ENCODE measurements at regions not wholly inside any gene's neighbourhood (a gene's known extent, or its start where the extent isn't known, plus 50 kb on each side); places are given as distances from the start of the nearest gene placed in this dataset.

DNA sequence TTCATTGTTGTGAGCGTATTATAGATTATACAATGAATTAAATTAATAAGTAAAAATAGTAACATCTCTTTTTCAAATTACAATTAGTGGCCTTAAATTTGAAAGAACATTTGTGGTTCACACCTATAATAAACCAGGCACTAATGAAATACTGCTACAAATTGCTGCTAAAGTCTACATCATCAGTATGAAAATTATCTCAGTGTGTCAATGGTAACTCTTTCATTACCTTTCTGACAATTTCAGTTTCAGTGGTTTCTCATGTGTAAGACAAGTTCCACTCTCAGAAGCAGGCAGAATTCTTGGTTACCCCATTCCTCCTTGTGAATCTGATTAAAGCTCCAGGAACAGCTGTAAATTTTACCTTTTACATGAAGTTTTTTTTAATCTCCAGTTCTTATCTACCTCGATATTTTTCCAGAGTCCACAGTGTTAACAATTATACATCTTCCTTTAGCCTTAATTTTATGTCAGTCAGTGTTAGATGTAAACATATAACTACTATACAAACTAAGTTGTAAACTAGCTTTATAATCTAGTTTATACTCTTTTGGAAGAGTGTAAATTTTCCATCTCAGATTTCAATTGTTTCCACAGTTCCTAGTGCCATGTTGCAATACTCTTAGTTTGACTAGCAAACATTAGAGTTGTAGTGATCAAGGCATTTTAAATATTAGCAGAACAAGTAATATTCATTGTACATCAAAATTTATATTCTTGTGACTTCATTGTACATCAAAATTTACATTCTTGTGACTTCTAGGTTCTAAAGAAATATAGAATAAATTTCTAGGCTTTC, 1038.4 kb downstream of the EPHA7 start:
- no peak for DNase-seq (ENCODE audit: low spot score)

DNA sequence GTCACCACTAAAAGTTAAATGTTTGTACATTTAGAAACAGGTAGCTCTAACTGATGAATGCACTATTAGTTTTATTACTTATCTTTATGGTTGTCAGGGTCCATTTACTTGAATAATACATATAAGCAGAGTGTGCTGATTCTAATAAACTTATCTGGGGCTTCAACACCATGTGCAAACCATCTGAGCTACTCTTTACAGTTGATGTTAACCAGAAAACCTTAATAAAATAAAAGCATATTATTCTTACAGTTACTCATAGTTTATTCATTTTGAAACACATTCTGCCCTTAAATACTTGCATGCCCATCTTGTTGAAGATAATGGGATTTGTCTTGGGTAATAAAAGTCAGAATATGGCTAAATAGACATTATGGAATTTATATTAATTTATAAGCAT, 1042.2 kb downstream of the EPHA7 start:
- no peak for DNase-seq (ENCODE audit: low spot score)

DNA sequence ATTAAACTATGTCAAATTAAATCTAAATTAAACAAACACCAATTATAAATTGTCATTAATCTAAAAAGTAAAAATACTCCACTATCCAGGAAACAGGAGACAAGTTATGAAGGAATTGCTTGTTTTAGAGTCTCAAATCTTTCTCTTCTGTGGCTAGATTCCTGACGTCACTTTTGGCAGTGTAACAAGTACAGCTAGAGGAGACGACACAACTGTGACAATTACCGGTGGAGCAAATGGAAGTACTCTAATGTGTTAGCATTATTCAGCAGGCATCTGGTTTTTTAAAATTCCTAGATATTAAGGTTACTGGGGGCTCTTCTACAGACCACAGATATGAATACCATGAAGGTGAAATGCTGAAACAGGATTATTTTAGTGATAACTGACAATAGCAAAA, 1042.7 kb downstream of the EPHA7 start:
- DNase-seq (ENCODE audit: low spot score), result no peak

DNA sequence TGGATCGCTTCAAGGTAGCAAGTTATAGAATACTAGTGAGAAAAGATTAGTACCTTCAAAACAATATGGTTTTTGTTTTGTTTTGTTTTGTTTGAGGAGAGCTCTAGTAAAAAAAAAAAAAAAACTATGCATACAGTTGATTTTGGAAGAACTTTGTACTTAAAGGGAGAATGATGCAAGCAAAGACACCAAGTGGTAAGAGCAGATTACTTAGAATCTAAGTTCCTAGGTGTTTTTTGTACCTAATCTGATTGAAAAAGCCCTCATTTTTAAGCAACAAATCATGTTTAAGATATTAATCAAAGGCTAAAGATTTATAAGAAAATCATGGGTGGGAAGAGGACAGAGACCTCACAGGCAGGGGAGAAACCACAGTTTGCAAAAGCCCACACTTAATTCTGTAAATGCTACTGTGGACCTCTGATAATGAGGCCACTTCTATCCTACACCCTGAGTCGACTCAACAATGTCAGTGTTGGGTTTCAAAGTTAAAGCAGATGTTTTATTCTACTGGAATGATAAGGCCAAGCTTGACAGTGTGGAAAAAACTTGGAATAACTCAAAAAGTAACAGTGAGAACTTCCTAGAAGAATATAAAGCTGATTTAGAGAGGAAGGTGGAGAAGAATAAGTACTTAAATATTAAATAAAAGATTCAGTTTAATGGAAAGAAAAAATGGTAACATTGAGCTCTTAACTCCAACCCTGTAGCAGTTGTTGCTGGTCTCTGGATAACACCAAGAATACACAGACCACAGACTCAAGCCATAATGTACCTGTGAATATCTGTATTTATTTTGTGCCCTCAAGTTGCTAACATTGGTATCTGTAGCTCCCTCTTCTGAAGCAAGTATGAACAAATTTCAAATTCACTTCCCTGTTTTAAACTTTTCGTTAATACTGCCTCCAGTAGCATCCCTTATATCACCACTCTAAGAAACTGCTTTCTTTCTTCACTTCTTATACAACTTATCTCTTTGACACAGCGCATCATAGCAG, 1047.8 kb downstream of the EPHA7 start:
- DNase-seq (ENCODE audit: low spot score), result no peak

DNA sequence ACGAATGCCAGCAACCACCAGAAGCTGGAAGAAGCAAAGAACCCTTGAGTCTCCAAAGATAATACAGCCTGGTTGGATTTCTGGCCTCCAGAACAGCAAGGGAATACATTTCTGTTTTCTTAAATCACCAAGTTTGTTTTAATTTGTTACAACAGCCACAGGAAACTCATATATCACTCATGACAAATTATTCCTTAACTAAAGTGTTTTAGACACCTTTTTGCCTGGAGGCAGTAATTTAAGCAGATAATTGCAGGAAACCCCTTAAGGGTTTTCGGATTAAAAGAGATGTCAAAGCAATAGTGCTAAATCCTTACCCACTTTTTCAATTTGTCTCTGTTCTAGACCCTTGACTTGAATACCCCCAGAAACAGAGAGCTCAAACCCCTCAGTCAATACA, 1050.0 kb downstream of the EPHA7 start:
- DNase-seq (ENCODE audit: low spot score), result no peak

DNA sequence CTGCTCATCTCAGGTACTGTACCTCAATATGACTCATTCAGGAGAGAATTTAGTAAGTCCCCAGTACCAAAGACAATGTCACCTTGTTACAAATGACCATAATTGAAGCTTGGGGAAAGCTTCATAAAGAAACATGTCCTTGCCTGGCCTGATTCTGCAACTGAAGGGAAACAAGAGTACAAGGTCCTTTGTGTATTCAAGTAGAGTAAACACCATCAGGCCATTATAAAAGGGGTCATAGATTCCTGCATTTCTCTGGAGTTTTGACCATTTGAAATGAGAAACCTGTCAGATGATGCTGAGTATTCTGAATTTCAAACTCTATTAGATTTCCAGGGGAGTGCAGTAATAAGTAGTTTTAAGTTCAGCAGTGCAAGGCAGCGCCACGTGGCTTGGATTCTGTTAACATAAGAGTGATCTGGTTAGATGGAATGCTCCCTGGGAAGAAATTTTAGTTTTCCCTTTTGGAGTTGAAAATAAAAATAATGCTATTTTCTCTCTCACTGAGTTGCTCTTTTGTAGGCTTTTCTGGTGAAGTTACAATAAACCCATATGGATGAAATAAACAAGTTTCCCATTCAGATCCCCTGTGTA, 1054.3 kb downstream of the EPHA7 start:
- DNase-seq (ENCODE audit: low spot score), result no peak

DNA sequence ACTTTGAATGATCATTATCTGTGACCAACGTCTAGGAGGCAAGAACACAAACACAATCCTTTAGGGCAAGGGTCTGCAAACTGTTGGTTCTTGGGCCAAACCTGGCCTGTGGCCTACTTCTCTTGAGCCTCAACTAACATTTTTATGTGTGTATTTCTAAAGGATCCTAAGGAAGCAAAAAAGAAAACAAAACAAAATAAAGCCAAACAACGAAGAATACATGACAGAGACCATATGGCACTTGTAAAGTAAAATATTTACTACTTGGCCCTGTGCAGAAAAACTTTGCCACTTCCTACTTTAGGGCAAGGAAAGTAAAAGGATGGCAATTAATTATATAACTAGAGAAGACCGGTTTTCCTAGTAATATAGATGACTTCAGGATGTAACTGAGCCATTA, 1056.2 kb downstream of the EPHA7 start:
- no peak for DNase-seq (ENCODE audit: low spot score)

DNA sequence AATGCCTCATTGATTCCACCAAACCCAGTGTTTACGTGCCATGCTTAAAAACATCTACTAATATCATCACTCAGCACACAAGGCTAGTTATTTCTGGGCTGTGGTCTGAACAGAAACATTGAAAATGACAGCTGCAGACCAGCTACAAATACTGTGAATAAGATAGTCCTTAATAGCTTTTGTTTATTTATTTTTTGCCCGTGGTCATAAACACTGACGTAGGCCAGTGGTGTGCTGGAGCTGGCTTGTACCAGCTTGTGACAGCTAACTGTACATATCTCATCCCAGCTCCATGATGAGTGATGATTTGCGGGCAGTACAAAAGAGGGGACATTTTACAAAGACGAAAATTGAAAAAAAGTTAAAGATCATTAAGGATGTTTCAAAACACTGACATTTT, 1057.0 kb downstream of the EPHA7 start:
- no peak for DNase-seq (ENCODE audit: low spot score)

DNA sequence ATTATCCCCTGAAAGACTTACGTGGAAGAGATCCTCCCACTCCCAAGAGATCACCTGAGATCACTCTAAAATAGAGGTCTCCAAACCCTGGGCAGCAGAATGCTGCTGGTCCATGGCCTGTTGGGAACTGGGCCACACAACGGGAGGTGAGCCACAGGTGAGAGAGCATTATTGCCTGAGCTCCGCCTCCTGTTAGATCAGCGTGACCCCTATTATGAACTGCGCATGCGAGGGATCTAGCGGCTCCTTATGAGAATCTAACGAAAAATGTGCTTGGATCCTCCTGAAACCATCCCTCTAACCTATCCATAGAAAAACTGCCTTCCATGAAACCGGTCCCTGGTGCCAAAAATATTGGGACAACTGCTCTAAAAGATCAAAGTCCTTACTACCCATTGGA, 1057.4 kb downstream of the EPHA7 start:
- no peak for DNase-seq (ENCODE audit: low spot score)

DNA sequence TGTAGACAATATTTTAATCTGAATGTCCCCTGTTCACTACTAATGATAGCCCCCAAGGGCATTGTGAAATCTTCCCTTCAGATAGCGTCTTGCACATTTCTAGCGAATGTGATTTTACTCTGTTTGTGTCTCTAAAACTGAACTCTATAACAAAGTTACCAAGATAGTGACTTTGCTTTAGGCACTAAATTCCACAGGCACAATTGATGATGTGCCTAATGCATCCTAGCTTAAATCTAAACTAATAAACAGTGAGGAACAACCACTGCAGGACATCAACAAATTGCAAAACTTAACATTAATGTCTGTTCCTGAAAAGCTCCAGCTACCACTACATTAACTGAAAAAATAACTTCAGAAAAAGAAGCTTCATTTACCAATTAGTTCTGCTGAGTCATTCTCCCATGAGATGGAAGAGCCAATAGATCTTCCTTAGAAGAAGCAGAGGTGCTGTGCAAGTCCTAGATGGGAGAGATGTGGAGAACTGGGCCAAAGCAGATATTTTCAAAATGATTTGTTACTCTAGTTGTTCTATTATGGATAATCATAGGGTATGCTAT, 1065.0 kb downstream of the EPHA7 start:
- no peak for DNase-seq (ENCODE audit: low spot score)

DNA sequence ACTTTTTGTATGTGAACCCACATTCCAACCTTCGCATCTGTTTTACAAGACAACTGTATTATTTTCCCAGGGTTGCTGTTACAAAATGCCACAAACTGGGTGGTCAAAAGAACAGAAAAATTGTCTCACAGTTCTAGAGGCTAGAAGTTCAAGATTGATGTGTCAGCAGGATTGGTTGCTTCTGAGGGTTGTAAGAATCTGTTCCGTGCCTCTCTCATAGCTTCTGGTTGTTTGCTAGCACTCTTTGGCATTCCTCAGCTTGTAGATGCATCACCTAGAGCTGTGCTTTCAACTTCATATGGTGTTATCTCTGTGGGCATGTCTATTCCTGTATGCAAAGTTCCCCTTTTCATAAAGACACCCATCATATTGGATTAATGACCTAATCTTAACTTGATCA, 1067.2 kb downstream of the EPHA7 start:
- DNase-seq (ENCODE audit: low spot score), result no peak

DNA sequence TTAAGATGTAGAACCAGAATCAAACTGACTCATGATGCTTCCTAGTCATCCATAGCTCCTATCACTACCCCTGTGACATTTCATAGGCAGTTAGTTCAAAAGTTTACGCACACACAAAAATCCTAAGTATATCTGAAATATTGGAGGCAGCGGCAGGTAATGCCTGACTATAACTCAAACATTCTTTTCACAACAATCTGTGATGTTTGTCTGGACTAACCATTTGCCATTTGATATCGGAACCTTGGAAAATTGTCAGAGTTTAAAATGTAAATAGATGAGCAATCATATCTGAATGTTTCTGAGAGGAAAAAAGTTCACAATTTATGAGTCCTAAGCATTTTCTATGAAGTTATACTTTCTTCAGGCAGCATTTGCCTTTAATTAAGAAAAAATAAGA, 1078.2 kb downstream of the EPHA7 start:
- no peak for DNase-seq (ENCODE audit: low spot score)

DNA sequence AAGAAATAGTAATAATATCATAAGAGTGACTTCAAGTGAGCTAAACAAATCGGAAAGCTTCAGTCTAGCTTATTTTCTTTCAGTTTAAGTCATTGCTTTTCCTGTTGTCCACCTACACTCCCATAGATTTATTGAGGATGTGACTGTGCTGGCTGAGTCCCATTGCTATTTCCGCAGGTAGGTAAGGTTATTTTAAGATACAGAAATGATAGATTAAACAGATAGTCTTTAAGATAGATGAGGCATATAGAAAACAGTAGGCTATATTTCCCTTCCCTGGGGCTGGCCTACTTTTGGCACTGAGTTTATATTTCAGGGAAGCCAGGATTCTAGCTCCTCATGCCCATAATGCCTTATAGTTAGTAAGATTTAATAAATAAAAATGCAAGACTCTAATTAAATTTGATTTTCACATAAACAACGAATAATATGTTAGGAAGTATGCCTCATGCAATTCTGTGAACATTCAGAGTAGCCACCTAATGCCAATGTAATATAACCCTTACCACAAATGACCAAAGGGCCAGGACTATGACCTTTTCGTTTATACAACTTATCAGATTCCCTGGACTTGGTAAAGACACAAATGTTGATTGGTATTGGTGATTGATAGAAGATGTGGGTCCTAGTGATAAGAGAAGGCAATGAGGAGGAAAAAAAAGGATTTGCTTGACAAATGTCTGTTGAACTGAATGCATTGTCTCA, 1079.3 kb downstream of the EPHA7 start:
- no peak for DNase-seq (ENCODE audit: low spot score)

DNA sequence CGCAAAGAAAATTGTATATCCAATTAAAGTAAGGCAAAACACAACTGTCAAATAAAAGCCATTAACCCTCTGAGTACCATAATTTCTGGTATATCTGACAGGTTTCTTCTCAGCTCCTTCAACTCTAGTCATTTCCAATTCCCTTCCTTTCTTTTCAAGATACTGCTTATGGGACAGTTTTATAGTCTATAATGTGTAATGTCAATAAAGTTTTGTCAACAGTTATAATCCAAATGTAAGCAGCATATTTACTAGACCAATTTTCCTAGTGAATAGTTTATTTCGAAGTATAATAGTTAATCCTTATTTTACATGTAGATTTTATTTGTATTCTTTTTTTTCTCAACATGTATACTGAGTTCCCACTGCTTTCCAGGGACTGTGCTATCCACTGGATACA, 1081.8 kb downstream of the EPHA7 start:
- DNase-seq (ENCODE audit: low spot score), result no peak

DNA sequence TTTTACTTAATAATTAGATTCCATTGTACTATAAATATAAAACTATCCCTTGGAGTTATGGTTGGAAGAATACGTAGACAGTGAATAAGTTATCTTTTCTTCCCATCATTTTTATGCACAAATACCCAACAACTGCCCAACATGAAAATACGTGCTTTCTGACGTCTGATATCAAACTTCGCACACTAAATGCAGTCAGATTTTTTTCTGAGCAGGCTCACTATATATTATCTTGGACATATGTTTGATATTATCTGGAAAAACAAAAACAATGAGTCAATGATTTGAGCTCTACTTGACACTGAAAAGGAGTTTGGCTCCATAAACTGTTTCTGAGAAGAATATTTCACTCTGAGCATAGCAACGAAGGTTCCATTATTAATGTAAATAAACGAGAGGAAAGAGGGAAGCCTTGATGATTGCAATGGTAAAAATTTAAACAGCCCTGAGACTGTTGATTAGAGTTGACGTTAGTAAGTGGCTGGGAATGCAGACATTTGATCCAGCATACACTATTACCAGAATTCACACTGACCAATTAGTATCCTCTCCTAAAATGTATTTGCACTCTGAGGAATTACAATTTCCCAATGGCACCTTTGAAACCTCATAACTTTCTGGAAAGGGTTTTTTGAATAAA, 1090.0 kb downstream of the EPHA7 start:
- no peak for DNase-seq (ENCODE audit: low spot score)

DNA sequence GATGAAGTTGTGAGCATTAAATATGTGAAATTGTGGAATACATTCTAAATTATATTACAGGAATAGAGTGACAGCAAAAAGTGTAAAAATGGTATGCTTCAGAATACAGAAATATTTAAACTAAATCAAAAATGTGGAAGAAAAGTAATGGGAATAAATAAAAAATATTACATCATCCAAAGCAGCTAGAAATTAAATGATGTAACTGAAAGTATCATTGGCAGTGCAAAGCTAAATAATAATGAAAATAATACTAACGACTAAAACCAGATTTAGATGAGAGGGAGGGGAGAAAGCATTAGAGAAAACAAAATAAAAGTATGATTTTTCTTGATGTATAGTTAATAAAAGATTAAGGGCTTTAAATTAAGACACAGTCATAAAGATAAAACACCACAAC, 1104.0 kb downstream of the EPHA7 start:
- no peak for DNase-seq (ENCODE audit: low spot score)

DNA sequence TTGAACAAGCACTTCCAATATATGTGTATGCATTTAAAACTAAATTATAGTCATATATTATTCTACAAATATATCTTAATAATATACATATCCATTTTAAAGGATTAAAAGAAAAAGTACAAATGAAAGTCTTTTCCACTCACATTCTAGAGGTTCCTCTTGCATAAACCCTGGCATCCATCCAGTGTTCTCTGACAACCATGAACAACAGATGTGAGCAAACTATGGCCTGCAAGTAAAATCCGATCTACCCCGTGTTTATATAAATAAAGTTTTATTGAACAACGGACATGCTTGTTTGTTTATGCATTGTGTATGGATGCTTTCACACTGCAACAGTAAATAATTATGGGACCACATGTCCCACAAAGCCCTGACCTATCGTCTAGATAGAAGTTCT, 1122.3 kb downstream of the EPHA7 start:
- DNase-seq (ENCODE audit: low spot score), result no peak

DNA sequence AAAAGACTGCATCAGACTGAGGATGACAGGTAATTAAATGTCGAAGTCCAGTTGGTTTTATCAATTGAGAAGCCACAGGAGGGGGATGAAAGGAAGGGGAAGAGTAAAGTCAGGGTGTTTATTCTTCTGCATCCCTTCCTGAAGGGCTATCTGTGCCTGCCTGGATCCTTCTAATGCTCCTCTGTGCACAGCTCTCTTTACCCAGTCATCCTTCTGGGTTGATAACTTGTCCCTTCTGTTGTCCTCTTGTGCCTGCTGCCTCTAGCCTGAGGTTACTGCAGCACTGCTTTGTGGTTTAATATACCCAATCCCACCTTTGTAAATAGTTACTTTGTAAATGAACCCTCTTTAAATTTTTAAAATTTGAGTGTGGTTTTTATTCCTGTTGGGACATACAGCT, 1127.3 kb downstream of the EPHA7 start:
- DNase-seq (ENCODE audit: low spot score), result no peak

DNA sequence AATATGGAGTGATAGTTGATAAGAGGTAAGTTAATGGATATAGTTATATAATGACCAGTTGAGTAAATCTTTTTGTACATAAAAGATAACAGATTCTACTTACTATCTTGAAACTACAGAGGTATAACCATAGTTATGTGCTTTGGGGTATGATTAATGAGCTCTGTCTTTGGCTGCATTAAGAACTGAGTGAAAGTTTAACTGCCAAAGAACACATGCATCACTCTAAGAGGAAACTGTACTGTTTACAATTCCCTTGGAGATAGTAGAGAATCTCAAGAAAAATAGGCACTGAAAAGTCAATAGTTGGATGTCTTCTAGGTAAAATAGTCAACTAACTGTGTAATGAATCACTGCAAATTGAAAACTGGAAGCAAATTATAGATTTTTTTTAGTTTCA, 1129.5 kb downstream of the EPHA7 start:
- DNase-seq (ENCODE audit: low spot score), result no peak

DNA sequence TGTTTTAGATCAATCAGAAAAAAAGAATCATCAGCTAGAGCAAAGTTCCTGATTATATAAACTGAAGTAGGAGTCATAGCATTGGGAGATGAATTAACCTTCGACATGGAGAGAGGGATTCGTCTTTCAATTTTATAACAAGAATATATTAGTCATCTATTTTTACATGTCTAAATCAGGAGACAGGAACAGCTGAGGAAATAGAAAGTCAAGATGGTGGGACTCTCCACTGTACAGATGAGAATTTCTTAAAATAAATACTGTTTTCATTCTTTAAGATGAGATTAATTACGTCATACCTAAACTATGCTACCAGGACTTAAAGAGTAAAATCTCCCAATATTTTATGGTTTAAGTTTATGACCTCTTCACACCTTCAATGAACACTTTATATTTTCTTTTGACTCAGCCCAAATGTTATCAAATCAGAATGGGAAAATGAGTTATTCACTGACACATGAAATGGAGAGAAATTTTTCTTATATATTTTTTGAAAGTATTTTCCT, 1137.7 kb downstream of the EPHA7 start:
- DNase-seq (ENCODE audit: low spot score), result no peak

DNA sequence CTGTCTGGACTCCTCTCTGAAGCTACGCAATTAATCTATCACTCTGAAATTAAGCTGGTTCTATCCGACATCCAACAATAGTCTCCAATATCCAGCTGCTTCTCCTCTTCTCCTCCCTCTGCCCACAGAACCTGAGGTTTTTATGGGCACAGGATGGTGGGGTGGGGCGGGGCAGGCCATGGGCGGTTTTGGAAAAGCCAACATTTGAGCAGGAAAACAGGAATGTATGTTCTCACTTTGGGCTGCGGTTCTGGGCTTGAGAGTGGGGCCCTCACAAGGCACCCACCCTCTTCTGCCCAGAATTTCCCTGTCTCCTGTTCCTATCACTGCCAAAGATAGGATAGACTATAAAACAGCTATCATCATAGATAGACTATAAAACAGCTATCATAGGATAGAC, 1144.2 kb downstream of the EPHA7 start:
- DNase-seq (ENCODE audit: low spot score), result no peak
